CD4-positive, CD25-positive, alpha-beta regulatory T cell (primary cell): ENCODE measurements at regions not wholly inside any gene's neighbourhood (a gene's known extent, or its start where the extent isn't known, plus 50 kb on each side); places are given as distances from the start of the nearest gene placed in this dataset.

ENCODE experiments used
- ATAC-seq, 2 donors: fragments of 150-1000 bp; cut with Tn5 transposase; one replicate each; pipeline ENCODE4 v1.10.0; 2021; ENCODE audit warnings: low read depth in 2 of 2, moderate number of reproducible peaks in 2 of 2, moderate library complexity in 1 of 2
- DNase-seq, 3 donors: peaks; one replicate each; pipeline versions ENCODE4 v3.0.0 to v3.0.0-alpha.2; 2012 to 2022; ENCODE audit warnings: mixed read lengths in 1 of 3
- H3K27ac ChIP-seq: one replicate; pipeline ENCODE4 v1.7.0; 2013; ENCODE audit warnings: mild to moderate bottlenecking, low read length; ENCODE audit not compliant: insufficient read depth, poor library complexity, severe bottlenecking
- H3K27me3 ChIP-seq: one replicate; pipeline ENCODE4 v1.7.0; 2013; ENCODE audit warnings: low read length; ENCODE audit not compliant: control insufficient read depth, insufficient read depth
- H3K36me3 ChIP-seq: one replicate; pipeline ENCODE4 v1.7.0; 2013; ENCODE audit warnings: mild to moderate bottlenecking, low read length, moderate library complexity; ENCODE audit not compliant: control insufficient read depth, insufficient read depth
- H3K4me1 ChIP-seq: 2 replicates; pipeline ENCODE4 v1.7.0; 2013; ENCODE audit warnings: mild to moderate bottlenecking, low read length; ENCODE audit not compliant: insufficient read depth, control insufficient read depth, poor library complexity, severe bottlenecking
- H3K4me3 ChIP-seq: one replicate; pipeline ENCODE4 v1.7.0; 2013; ENCODE audit warnings: low read depth, mild to moderate bottlenecking, low read length, moderate library complexity
- H3K9me3 ChIP-seq, 2 experiments: 1 replicate in 1 of 2; 2 replicates in 1 of 2; pipeline ENCODE4 v1.7.0; 2013; ENCODE audit warnings: low read length in 2 of 2, mild to moderate bottlenecking in 1 of 2, moderate library complexity in 1 of 2; ENCODE audit not compliant: control insufficient read depth in 2 of 2
- H3K27ac Mint-ChIP-seq, 3 donors: one replicate each; pipeline ENCODE4 v1.8.0; 2020 to 2022; ENCODE audit warnings: mild to moderate bottlenecking in 3 of 3, mixed read lengths in 3 of 3, moderate library complexity in 2 of 3
- H3K27me3 Mint-ChIP-seq: one replicate; pipeline ENCODE4 v1.8.0; 2022; ENCODE audit warnings: mild to moderate bottlenecking, mixed read lengths
- H3K36me3 Mint-ChIP-seq: one replicate; pipeline ENCODE4 v1.8.0; 2020; ENCODE audit warnings: mixed read lengths
- H3K4me1 Mint-ChIP-seq, 4 donors: one replicate each; pipeline ENCODE4 v1.8.0; 2020 to 2022; ENCODE audit warnings: mixed read lengths in 4 of 4, mild to moderate bottlenecking in 1 of 4
- H3K4me3 Mint-ChIP-seq, 4 donors: one replicate each; pipeline ENCODE4 v1.8.0; 2020 to 2022; ENCODE audit warnings: mild to moderate bottlenecking in 4 of 4, mixed read lengths in 4 of 4, moderate library complexity in 3 of 4
- H3K9me3 Mint-ChIP-seq, 7 donors: one replicate each; pipeline ENCODE4 v1.8.0; 2020 to 2022; ENCODE audit warnings: mixed read lengths in 7 of 7, mild to moderate bottlenecking in 3 of 7, moderate library complexity in 2 of 7

GRCh38 chr5:28831042-28831441 lies 1792.7 kb upstream of the CDH9 start:
- H3K27ac ChIP-seq, result no peak overlapping the region

GRCh38 chr5:28823231-28823630 lies 1784.8 kb upstream of the CDH9 start:
- Histone ChIP-seq H3K36me3 (no peaks in the 10 kb centered on the region), H3K4me3 (no peak overlapping the region), H3K27ac (no peak overlapping the region), H3K4me1 (no peaks in the 10 kb centered on the region), H3K27me3 (no peaks in the 10 kb centered on the region), H3K9me3 (no peaks in the 10 kb centered on the region)
- DNase-seq (no peak), ATAC-seq (no peak)
- peaks cover 0 to 33% (median 12%) of the 10 kb centered on the region in 7 donors for H3K9me3 Mint-ChIP-seq
- no peaks in the 10 kb centered on the region for H3K36me3 Mint-ChIP-seq
- no peaks in the 10 kb centered on the region for H3K27me3 Mint-ChIP-seq
- H3K4me1 Mint-ChIP-seq, result no peaks in the 10 kb centered on the region
- no peak overlapping the region for H3K27ac Mint-ChIP-seq
- H3K4me3 Mint-ChIP-seq, result no peak overlapping the region

More at GRCh38 chr5:28831042-28831441, 1792.7 kb upstream of the CDH9 start:
- Histone ChIP-seq H3K27me3 (no peaks in the 10 kb centered on the region), H3K36me3 (no peaks in the 10 kb centered on the region), H3K4me3 (no peak overlapping the region), H3K4me1 (no peaks in the 10 kb centered on the region), H3K9me3 (peaks cover 2 to 4% of the 10 kb centered on the region in 2 experiments)
- Mint-ChIP-seq H3K36me3 (no peaks in the 10 kb centered on the region), H3K4me3 (no peak overlapping the region), H3K27me3 (no peaks in the 10 kb centered on the region), H3K27ac (no peak overlapping the region), H3K4me1 (no peaks in the 10 kb centered on the region), H3K9me3 (peaks cover 2 to 37% (median 6%) of the 10 kb centered on the region in 7 donors)
- DNase-seq, result no peak
- no peak for ATAC-seq

GRCh38 chr5:28822071-28822470 lies 1783.7 kb upstream of the CDH9 start:
- Mint-ChIP-seq H3K4me3 (no peak overlapping the region), H3K9me3 (peaks cover 2 to 34% (median 14%) of the 10 kb centered on the region in 7 donors), H3K4me1 (no peaks in the 10 kb centered on the region), H3K36me3 (no peaks in the 10 kb centered on the region), H3K27ac (no peak overlapping the region), H3K27me3 (no peaks in the 10 kb centered on the region)
- Histone ChIP-seq H3K4me1 (no peaks in the 10 kb centered on the region), H3K36me3 (no peaks in the 10 kb centered on the region), H3K27me3 (no peaks in the 10 kb centered on the region), H3K9me3 (no peaks in the 10 kb centered on the region), H3K27ac (no peak overlapping the region), H3K4me3 (no peak overlapping the region)
- ATAC-seq (no peak), DNase-seq (no peak)

- Mint-ChIP-seq H3K4me1 (no peaks in the 10 kb centered on the region), H3K36me3 (no peaks in the 10 kb centered on the region), H3K27ac (no peak overlapping the region), H3K9me3 (peaks cover 2 to 18% (median 6%) of the 10 kb centered on the region in 7 donors), H3K27me3 (no peaks in the 10 kb centered on the region), H3K4me3 (no peak overlapping the region)
- no peak for ATAC-seq
- no peak overlapping the region for H3K4me3 ChIP-seq
- peaks cover 0 to 18% of the 10 kb centered on the region in 2 experiments for H3K9me3 ChIP-seq
- no peaks in the 10 kb centered on the region for H3K27me3 ChIP-seq
- H3K27ac ChIP-seq, result no peak overlapping the region
- DNase-seq, result no peak
- no peaks in the 10 kb centered on the region for H3K4me1 ChIP-seq
- H3K36me3 ChIP-seq, result no peaks in the 10 kb centered on the region
Measured at GRCh38 chr5:28810751-28811136, 1772.4 kb upstream of the CDH9 start.

- peaks cover 0 to 18% of the 10 kb centered on the region in 2 experiments for H3K9me3 ChIP-seq
- no peak overlapping the region for H3K27ac ChIP-seq
- no peak for ATAC-seq
- no peak for DNase-seq
- no peaks in the 10 kb centered on the region for H3K4me1 ChIP-seq
- H3K4me3 ChIP-seq, result no peak overlapping the region
- Mint-ChIP-seq H3K27me3 (no peaks in the 10 kb centered on the region), H3K4me1 (no peaks in the 10 kb centered on the region), H3K36me3 (no peaks in the 10 kb centered on the region), H3K9me3 (peaks cover 2 to 18% (median 6%) of the 10 kb centered on the region in 7 donors), H3K4me3 (no peak overlapping the region), H3K27ac (no peak overlapping the region)
- no peaks in the 10 kb centered on the region for H3K36me3 ChIP-seq
- H3K27me3 ChIP-seq, result no peaks in the 10 kb centered on the region
Measured at GRCh38 chr5:28809811-28810750, 1771.7 kb upstream of the CDH9 start.

GRCh38 chr5:28808967-28809810 lies 1770.8 kb upstream of the CDH9 start:
- Histone ChIP-seq H3K27ac (no peak overlapping the region), H3K9me3 (peaks cover 0 to 18% of the 10 kb centered on the region in 2 experiments), H3K4me1 (no peaks in the 10 kb centered on the region), H3K36me3 (no peaks in the 10 kb centered on the region), H3K4me3 (no peak overlapping the region), H3K27me3 (no peaks in the 10 kb centered on the region)
- Mint-ChIP-seq H3K27me3 (no peaks in the 10 kb centered on the region), H3K4me3 (no peak overlapping the region), H3K27ac (no peak overlapping the region), H3K4me1 (no peaks in the 10 kb centered on the region), H3K36me3 (no peaks in the 10 kb centered on the region), H3K9me3 (peaks cover 2 to 14% (median 6%) of the 10 kb centered on the region in 7 donors)
- DNase-seq (no peak), ATAC-seq (no peak)

- H3K4me3 ChIP-seq, result no peak overlapping the region
- H3K9me3 ChIP-seq, result peaks cover 0 to 18% of the 10 kb centered on the region in 2 experiments
- H3K36me3 ChIP-seq, result no peaks in the 10 kb centered on the region
- H3K36me3 Mint-ChIP-seq, result no peaks in the 10 kb centered on the region
- no peaks in the 10 kb centered on the region for H3K27me3 Mint-ChIP-seq
- H3K4me3 Mint-ChIP-seq, result no peak overlapping the region
- no peak for DNase-seq
- peaks cover 2 to 14% (median 6%) of the 10 kb centered on the region in 7 donors for H3K9me3 Mint-ChIP-seq
- no peaks in the 10 kb centered on the region for H3K4me1 Mint-ChIP-seq
- H3K27ac Mint-ChIP-seq, result no peak overlapping the region
- H3K27ac ChIP-seq, result no peak overlapping the region
- no peak for ATAC-seq
- H3K27me3 ChIP-seq, result no peaks in the 10 kb centered on the region
- H3K4me1 ChIP-seq, result no peaks in the 10 kb centered on the region
Measured at GRCh38 chr5:28807195-28807729, 1768.9 kb upstream of the CDH9 start.
